Liver (tissue), 9 donors: ENCODE measurements at regions not wholly inside any gene's neighbourhood (a gene's known extent, or its start where the extent isn't known, plus 50 kb on each side); places are given as distances from the start of the nearest gene placed in this dataset. TPM values are rescaled to one million over a fixed set of nuclear protein-coding genes. Genes with fewer than 3 reads are reported as not detected.

Source experiments
- DNase-seq: peaks from one replicate; pipeline ENCODE4 v3.0.0-alpha.2; 2017; ENCODE audit warnings: low spot score
- H3K27ac ChIP-seq, 2 donors: one replicate each; pipeline ENCODE4 v1.7.0; 2013; ENCODE audit warnings: inconsistent platforms in 2 of 2, low read length in 2 of 2, control low read depth in 1 of 2, low read depth in 1 of 2, mild to moderate bottlenecking in 1 of 2
- H3K27me3 ChIP-seq, 4 donors: one replicate each; pipeline versions ENCODE4 v1.6.1 to v1.7.0; 2013; ENCODE audit warnings: low read length in 3 of 4, inconsistent platforms in 1 of 4, mild to moderate bottlenecking in 1 of 4, moderate library complexity in 1 of 4; ENCODE audit not compliant: control insufficient read depth in 4 of 4, insufficient read depth in 4 of 4
- H3K36me3 ChIP-seq, 4 donors: one replicate each; pipeline versions ENCODE4 v1.6.1 to v1.7.0; 2013; ENCODE audit warnings: low read length in 3 of 4, mild to moderate bottlenecking in 3 of 4, low read depth in 1 of 4, moderate library complexity in 1 of 4; ENCODE audit not compliant: control insufficient read depth in 4 of 4, insufficient read depth in 3 of 4
- H3K4me1 ChIP-seq, 4 donors: one replicate each; pipeline versions ENCODE4 v1.6.1 to v1.7.0; 2013; ENCODE audit warnings: low read length in 3 of 4, mild to moderate bottlenecking in 3 of 4, moderate library complexity in 1 of 4; ENCODE audit not compliant: control insufficient read depth in 4 of 4, insufficient read depth in 4 of 4
- H3K4me3 ChIP-seq, 3 donors: one replicate each; pipeline versions ENCODE4 v1.6.1 to v1.7.0; 2013; ENCODE audit warnings: low read length in 3 of 3, control low read depth in 1 of 3, low read depth in 1 of 3, mild to moderate bottlenecking in 1 of 3
- H3K9ac ChIP-seq, 2 donors: one replicate each; pipeline ENCODE4 v1.7.0; 2013; ENCODE audit warnings: low read length in 2 of 2, mild to moderate bottlenecking in 2 of 2, moderate library complexity in 2 of 2, control low read depth in 1 of 2, low read depth in 1 of 2
- H3K9me3 ChIP-seq, 4 donors: one replicate each; pipeline versions ENCODE4 v1.6.1 to v1.7.0; 2013; ENCODE audit warnings: low read length in 3 of 4; ENCODE audit not compliant: control insufficient read depth in 4 of 4
- EGR1 ChIP-seq, 2 donors: IDR thresholded peaks; 2 replicates each; pipeline ENCODE4 v1.6.1; 2016 to 2018; ENCODE audit warnings: antibody characterized with exemption in 2 of 2, low read depth in 2 of 2
- FOXA2 ChIP-seq: IDR thresholded peaks from 2 replicates; pipeline ENCODE4 v1.6.1; 2016; ENCODE audit warnings: antibody characterized with exemption
- GABPA ChIP-seq, 2 donors: IDR thresholded peaks in 1 of 2; conservative IDR thresholded peaks in 1 of 2; 2 replicates each; pipeline ENCODE4 v1.6.1; 2016; ENCODE audit warnings: antibody characterized with exemption in 2 of 2, mild to moderate bottlenecking in 1 of 2, moderate library complexity in 1 of 2
- HNF4A ChIP-seq, 2 donors: conservative IDR thresholded peaks; 2 replicates each; pipeline ENCODE4 v1.6.1; 2016; ENCODE audit warnings: antibody characterized with exemption in 2 of 2, mild to moderate bottlenecking in 2 of 2
- HNF4G ChIP-seq: IDR thresholded peaks from 2 replicates; pipeline ENCODE4 v1.6.1; 2016; ENCODE audit warnings: antibody characterized with exemption
- JUND ChIP-seq, 2 donors: IDR thresholded peaks; 2 replicates each; pipeline ENCODE4 v1.6.1; 2016; ENCODE audit warnings: antibody characterized with exemption in 2 of 2
- NR2F2 ChIP-seq: IDR thresholded peaks from 2 replicates; pipeline ENCODE4 v1.6.1; 2016; ENCODE audit warnings: antibody characterized with exemption
- RAD21 ChIP-seq, 2 donors: IDR thresholded peaks; 2 replicates each; pipeline ENCODE4 v1.6.1; 2016; ENCODE audit warnings: antibody characterized with exemption in 2 of 2, mild to moderate bottlenecking in 2 of 2
- RXRA ChIP-seq, 2 donors: IDR thresholded peaks; 2 replicates each; pipeline ENCODE4 v1.6.1; 2017 to 2018; ENCODE audit warnings: antibody characterized with exemption in 2 of 2, mild to moderate bottlenecking in 1 of 2
- SP1 ChIP-seq: IDR thresholded peaks from 2 replicates; pipeline ENCODE4 v1.6.1; 2018; ENCODE audit warnings: antibody characterized with exemption, mild to moderate bottlenecking
- TAF1 ChIP-seq: conservative IDR thresholded peaks from 2 replicates; pipeline ENCODE4 v1.6.1; 2016; ENCODE audit warnings: antibody characterized with exemption, mild to moderate bottlenecking
- YY1 ChIP-seq: IDR thresholded peaks from 2 replicates; pipeline ENCODE4 v1.6.1; 2016; ENCODE audit warnings: antibody characterized with exemption, mild to moderate bottlenecking
- WGBS: extraction: QIAGEN DNeasy Blood & Tissue Kit; methylation state at CpG from one replicate; pipeline ENCODE4 v1.1.7; 2013; 5-methylcytosine and 5-hydroxymethylcytosine counted together
- small RNA-seq: library from RNA; depleted of rRNA; stranded (forward); fragments of <200 nt; gene quantifications from one replicate; pipeline ENCODE3, GENCODE V24; 2014
- TF ChIP-seq, protein P1 (sequence below): IDR thresholded peaks from 2 replicates; pipeline ENCODE4 v1.6.1; 2016; ENCODE audit warnings: antibody characterized with exemption, mild to moderate bottlenecking
- TF ChIP-seq, protein P2 (sequence below): IDR thresholded peaks from 2 replicates; pipeline ENCODE4 v1.6.1; 2016; ENCODE audit warnings: antibody characterized with exemption
- TF ChIP-seq, protein P3 (sequence below): IDR thresholded peaks from 2 replicates; pipeline ENCODE4 v1.6.1; 2016; ENCODE audit warnings: antibody characterized with exemption
- TF ChIP-seq, protein P4 (sequence below): fragments of 150-350 bp; IDR thresholded peaks from 2 replicates; pipeline ENCODE4 v1.5.1; 2017; ENCODE audit warnings: improper control_type of control experiment, low read depth, low read length; ENCODE audit not compliant: missing input control
- TF ChIP-seq, protein P5 (sequence below): IDR thresholded peaks from 2 replicates; pipeline ENCODE4 v1.6.1; 2016; ENCODE audit warnings: antibody characterized with exemption
- donor health status: healthy.
- donor health status: healthy.
- donor health status: healthy.
- donor health status: healthy.
- donor health status: healthy.

DNA sequence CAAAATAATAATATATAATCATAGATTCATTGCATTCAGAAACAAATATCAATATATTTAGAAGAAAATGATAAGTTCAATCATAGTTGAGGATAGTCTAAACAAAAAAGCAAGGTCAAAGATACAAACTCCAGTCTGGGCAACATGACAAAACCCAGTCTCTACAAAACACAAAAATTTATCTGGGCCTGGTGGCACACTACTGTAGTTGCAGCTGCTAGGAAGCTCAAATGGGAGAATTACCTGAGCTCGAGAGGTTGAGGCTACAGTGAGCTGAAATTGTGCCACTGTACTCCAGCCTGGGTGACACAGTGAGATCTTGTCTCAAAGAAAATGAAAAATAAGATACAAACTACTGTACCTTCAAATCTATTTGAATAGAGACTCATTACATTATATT lies 52.7 kb upstream of the ANXA10 start:
- H3K4me3 ChIP-seq, result no peak overlapping the region
- 74% methylated on average over 1 of the region's 1 CpG for WGBS
- TF ChIP-seq SP1 (no peak), NR2F2 (no peak), RXRA (IDR thresholded peaks at IDR 0.05) (no peak), HNF4G (no peak), HNF4A (conservative IDR thresholded peaks at IDR 0.05) (no peak), EGR1 (IDR thresholded peaks at IDR 0.05; ENCODE audit: low read depth in 2 of 2) (no peak), RAD21 (IDR thresholded peaks at IDR 0.05) (no peak), GABPA (IDR thresholded peaks at IDR 0.05 in 1 of 2, conservative IDR thresholded peaks at IDR 0.05 in 1 of 2) (no peak), TAF1 (no peak), YY1 (no peak), FOXA2 (no peak), JUND (IDR thresholded peaks at IDR 0.05) (no peak)
- TF ChIP-seq, protein P1, sequence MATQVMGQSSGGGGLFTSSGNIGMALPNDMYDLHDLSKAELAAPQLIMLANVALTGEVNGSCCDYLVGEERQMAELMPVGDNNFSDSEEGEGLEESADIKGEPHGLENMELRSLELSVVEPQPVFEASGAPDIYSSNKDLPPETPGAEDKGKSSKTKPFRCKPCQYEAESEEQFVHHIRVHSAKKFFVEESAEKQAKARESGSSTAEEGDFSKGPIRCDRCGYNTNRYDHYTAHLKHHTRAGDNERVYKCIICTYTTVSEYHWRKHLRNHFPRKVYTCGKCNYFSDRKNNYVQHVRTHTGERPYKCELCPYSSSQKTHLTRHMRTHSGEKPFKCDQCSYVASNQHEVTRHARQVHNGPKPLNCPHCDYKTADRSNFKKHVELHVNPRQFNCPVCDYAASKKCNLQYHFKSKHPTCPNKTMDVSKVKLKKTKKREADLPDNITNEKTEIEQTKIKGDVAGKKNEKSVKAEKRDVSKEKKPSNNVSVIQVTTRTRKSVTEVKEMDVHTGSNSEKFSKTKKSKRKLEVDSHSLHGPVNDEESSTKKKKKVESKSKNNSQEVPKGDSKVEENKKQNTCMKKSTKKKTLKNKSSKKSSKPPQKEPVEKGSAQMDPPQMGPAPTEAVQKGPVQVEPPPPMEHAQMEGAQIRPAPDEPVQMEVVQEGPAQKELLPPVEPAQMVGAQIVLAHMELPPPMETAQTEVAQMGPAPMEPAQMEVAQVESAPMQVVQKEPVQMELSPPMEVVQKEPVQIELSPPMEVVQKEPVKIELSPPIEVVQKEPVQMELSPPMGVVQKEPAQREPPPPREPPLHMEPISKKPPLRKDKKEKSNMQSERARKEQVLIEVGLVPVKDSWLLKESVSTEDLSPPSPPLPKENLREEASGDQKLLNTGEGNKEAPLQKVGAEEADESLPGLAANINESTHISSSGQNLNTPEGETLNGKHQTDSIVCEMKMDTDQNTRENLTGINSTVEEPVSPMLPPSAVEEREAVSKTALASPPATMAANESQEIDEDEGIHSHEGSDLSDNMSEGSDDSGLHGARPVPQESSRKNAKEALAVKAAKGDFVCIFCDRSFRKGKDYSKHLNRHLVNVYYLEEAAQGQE, result no peak
- TF ChIP-seq, protein P2, sequence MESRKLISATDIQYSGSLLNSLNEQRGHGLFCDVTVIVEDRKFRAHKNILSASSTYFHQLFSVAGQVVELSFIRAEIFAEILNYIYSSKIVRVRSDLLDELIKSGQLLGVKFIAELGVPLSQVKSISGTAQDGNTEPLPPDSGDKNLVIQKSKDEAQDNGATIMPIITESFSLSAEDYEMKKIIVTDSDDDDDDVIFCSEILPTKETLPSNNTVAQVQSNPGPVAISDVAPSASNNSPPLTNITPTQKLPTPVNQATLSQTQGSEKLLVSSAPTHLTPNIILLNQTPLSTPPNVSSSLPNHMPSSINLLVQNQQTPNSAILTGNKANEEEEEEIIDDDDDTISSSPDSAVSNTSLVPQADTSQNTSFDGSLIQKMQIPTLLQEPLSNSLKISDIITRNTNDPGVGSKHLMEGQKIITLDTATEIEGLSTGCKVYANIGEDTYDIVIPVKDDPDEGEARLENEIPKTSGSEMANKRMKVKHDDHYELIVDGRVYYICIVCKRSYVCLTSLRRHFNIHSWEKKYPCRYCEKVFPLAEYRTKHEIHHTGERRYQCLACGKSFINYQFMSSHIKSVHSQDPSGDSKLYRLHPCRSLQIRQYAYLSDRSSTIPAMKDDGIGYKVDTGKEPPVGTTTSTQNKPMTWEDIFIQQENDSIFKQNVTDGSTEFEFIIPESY, result no peak
- TF ChIP-seq, protein P3, sequence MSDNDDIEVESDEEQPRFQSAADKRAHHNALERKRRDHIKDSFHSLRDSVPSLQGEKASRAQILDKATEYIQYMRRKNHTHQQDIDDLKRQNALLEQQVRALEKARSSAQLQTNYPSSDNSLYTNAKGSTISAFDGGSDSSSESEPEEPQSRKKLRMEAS, result no peak
- TF ChIP-seq, protein P4, sequence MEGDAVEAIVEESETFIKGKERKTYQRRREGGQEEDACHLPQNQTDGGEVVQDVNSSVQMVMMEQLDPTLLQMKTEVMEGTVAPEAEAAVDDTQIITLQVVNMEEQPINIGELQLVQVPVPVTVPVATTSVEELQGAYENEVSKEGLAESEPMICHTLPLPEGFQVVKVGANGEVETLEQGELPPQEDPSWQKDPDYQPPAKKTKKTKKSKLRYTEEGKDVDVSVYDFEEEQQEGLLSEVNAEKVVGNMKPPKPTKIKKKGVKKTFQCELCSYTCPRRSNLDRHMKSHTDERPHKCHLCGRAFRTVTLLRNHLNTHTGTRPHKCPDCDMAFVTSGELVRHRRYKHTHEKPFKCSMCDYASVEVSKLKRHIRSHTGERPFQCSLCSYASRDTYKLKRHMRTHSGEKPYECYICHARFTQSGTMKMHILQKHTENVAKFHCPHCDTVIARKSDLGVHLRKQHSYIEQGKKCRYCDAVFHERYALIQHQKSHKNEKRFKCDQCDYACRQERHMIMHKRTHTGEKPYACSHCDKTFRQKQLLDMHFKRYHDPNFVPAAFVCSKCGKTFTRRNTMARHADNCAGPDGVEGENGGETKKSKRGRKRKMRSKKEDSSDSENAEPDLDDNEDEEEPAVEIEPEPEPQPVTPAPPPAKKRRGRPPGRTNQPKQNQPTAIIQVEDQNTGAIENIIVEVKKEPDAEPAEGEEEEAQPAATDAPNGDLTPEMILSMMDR, result no peak
- TF ChIP-seq, protein P5, sequence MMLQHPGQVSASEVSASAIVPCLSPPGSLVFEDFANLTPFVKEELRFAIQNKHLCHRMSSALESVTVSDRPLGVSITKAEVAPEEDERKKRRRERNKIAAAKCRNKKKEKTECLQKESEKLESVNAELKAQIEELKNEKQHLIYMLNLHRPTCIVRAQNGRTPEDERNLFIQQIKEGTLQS, result no peak
- no peaks in the 10 kb centered on the region for H3K4me1 ChIP-seq
- no peak overlapping the region for H3K9ac ChIP-seq
- H3K9me3 ChIP-seq, result no peaks in the 10 kb centered on the region
- no peaks in the 10 kb centered on the region for H3K36me3 ChIP-seq
- no peak for DNase-seq
- no peaks in the 10 kb centered on the region for H3K27me3 ChIP-seq
- no peak overlapping the region for H3K27ac ChIP-seq

Small RNA genes in the stretch of these regions (small RNA-seq; reads per million reads assigned to genes)
- not detected for gene RN7SL776P
